Natural killer cell (primary cell): ENCODE measurements at regions not wholly inside any gene's neighbourhood (a gene's known extent, or its start where the extent isn't known, plus 50 kb on each side); places are given as distances from the start of the nearest gene placed in this dataset.

Source experiments
- ATAC-seq, 3 donors: fragments of 150-1000 bp in 2 of 3; fragments of 200-7000 bp in 1 of 3; cut with Tn5 transposase; 1 replicate in 1 of 3; 2 replicates in 2 of 3; pipeline ENCODE4 v1.10.0; 2021; ENCODE audit warnings: mild to moderate bottlenecking in 2 of 3, moderate library complexity in 2 of 3
- DNase-seq, 2 donors: peaks; one replicate each; pipeline versions ENCODE4 v3.0.0 to v3.0.0-alpha.2; 2013 to 2021; ENCODE audit warnings: mixed read lengths in 1 of 2
- H3K27ac ChIP-seq: one replicate; pipeline ENCODE4 v1.5.1; 2013; ENCODE audit warnings: mild to moderate bottlenecking, low read length
- H3K27me3 ChIP-seq: one replicate; pipeline ENCODE4 v1.6.1; 2013; ENCODE audit warnings: low read length; ENCODE audit not compliant: control insufficient read depth, insufficient read depth
- H3K36me3 ChIP-seq: one replicate; pipeline ENCODE4 v1.6.1; 2013; ENCODE audit warnings: low read length; ENCODE audit not compliant: control insufficient read depth, insufficient read depth
- H3K4me1 ChIP-seq: one replicate; pipeline ENCODE4 v1.6.1; 2013; ENCODE audit warnings: low read length; ENCODE audit not compliant: control insufficient read depth, insufficient read depth
- H3K4me3 ChIP-seq: one replicate; pipeline ENCODE4 v1.5.1; 2013; ENCODE audit warnings: low read length
- H3K9me3 ChIP-seq: one replicate; pipeline ENCODE4 v1.6.1; 2013; ENCODE audit warnings: low read length; ENCODE audit not compliant: control insufficient read depth, insufficient read depth
- H3K27ac Mint-ChIP-seq, 2 donors: one replicate each; pipeline ENCODE4 v1.8.0; 2022; ENCODE audit warnings: mild to moderate bottlenecking in 2 of 2, mixed read lengths in 2 of 2, moderate library complexity in 1 of 2
- H3K27me3 Mint-ChIP-seq, 2 donors: one replicate each; pipeline ENCODE4 v1.8.0; 2022; ENCODE audit warnings: low read depth in 2 of 2, mixed read lengths in 2 of 2
- H3K36me3 Mint-ChIP-seq: one replicate; pipeline ENCODE4 v1.8.0; 2022; ENCODE audit warnings: mixed read lengths
- H3K4me1 Mint-ChIP-seq, 2 donors: one replicate each; pipeline ENCODE4 v1.8.0; 2022; ENCODE audit warnings: mixed read lengths in 2 of 2
- H3K4me3 Mint-ChIP-seq: one replicate; pipeline ENCODE4 v1.8.0; 2022; ENCODE audit warnings: mild to moderate bottlenecking, moderate library complexity, mixed read lengths
- H3K9me3 Mint-ChIP-seq, 2 donors: one replicate each; pipeline ENCODE4 v1.8.0; 2022; ENCODE audit warnings: mixed read lengths in 2 of 2
- WGBS: methylation state at CpG from one replicate; pipeline ENCODE4 v1.1.7; 2013; ENCODE audit warnings: missing lambda C conversion rate; ENCODE audit not compliant: insufficient coverage; 5-methylcytosine and 5-hydroxymethylcytosine counted together
- intact Hi-C: fragments of 100-400 bp; cut with micrococcal nuclease; formaldehyde crosslinking; loops from one replicate; pipeline ENCODE4 v1.14.2; 2022
- TF ChIP-seq, protein P1 (sequence below): fragments of 200-600 bp; IDR thresholded peaks from one replicate; pipeline ENCODE4 v1.8.0; 2022; ENCODE audit warnings: antibody characterized with exemption

DNA sequence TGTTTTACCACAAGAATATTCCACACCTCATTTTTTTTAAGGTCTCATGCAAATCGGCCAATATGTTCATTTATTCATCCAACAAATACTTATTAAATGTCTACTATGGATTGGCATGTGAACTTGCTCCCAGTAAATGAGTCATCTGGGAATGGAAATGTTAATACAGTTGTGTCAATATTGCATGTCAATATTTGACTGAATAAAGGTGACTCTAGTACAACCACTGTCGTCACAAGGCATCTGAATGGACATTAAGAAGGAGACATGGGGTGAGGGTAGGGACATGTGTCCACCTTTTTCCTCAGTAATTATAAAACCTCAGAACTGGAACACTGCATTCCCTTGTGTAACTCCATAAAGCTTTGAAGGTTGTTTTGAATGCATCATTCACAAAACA, 365.4 kb downstream of the ADCYAP1 start:
- Mint-ChIP-seq H3K27ac (no peak overlapping the region), H3K27me3 (no peaks in the 10 kb centered on the region), H3K9me3 (peaks cover 9 to 11% of the 10 kb centered on the region in 2 donors), H3K36me3 (peaks cover 5% of the 10 kb centered on the region), H3K4me1 (no peaks in the 10 kb centered on the region), H3K4me3 (no peak overlapping the region)
- TF ChIP-seq, protein P1, sequence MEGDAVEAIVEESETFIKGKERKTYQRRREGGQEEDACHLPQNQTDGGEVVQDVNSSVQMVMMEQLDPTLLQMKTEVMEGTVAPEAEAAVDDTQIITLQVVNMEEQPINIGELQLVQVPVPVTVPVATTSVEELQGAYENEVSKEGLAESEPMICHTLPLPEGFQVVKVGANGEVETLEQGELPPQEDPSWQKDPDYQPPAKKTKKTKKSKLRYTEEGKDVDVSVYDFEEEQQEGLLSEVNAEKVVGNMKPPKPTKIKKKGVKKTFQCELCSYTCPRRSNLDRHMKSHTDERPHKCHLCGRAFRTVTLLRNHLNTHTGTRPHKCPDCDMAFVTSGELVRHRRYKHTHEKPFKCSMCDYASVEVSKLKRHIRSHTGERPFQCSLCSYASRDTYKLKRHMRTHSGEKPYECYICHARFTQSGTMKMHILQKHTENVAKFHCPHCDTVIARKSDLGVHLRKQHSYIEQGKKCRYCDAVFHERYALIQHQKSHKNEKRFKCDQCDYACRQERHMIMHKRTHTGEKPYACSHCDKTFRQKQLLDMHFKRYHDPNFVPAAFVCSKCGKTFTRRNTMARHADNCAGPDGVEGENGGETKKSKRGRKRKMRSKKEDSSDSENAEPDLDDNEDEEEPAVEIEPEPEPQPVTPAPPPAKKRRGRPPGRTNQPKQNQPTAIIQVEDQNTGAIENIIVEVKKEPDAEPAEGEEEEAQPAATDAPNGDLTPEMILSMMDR, result no peak
- Histone ChIP-seq H3K9me3 (no peaks in the 10 kb centered on the region), H3K27me3 (no peaks in the 10 kb centered on the region), H3K36me3 (no peaks in the 10 kb centered on the region), H3K27ac (no peak overlapping the region), H3K4me3 (no peak overlapping the region), H3K4me1 (no peaks in the 10 kb centered on the region)
- intact Hi-C loops, result no loop called here
- 100% methylated on average over 1 of the region's 2 CpGs for WGBS
- ATAC-seq (no peak), DNase-seq (no peak)

DNA sequence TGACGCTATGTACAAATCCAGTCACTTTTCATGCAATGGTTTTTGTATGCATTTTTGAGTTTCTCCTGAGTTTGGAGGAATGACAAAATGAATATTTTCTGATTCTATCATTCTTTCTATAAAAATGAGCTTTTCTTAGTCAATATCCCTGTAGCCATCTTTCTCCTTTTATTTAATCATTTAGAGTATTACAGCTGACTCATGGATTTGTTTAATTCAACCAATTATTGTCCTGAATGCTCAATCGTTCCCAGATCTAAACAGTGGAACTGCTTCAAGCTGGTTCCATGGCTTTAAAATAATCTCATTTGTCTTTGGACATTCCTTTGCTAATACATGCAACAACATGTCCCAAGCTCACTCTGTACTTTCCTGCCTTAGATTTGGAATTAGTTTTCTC, 368.8 kb downstream of the ADCYAP1 start:
- WGBS, result 81% methylated on average over 2 of the region's 2 CpGs
- TF ChIP-seq, protein P1, result no peak
- H3K36me3 Mint-ChIP-seq, result peaks cover 5% of the 10 kb centered on the region
- H3K4me1 Mint-ChIP-seq, result no peaks in the 10 kb centered on the region
- ATAC-seq, result no peak
- Histone ChIP-seq H3K36me3 (no peaks in the 10 kb centered on the region), H3K27me3 (no peaks in the 10 kb centered on the region), H3K4me1 (no peaks in the 10 kb centered on the region), H3K4me3 (no peak overlapping the region), H3K9me3 (peaks cover 4% of the 10 kb centered on the region), H3K27ac (no peak overlapping the region)
- H3K9me3 Mint-ChIP-seq, result peaks cover 11 to 16% of the 10 kb centered on the region in 2 donors
- DNase-seq, result no peak
- no peak overlapping the region for H3K4me3 Mint-ChIP-seq
- no peaks in the 10 kb centered on the region for H3K27me3 Mint-ChIP-seq
- H3K27ac Mint-ChIP-seq, result no peak overlapping the region
- intact Hi-C loops, result no loop called here

DNA sequence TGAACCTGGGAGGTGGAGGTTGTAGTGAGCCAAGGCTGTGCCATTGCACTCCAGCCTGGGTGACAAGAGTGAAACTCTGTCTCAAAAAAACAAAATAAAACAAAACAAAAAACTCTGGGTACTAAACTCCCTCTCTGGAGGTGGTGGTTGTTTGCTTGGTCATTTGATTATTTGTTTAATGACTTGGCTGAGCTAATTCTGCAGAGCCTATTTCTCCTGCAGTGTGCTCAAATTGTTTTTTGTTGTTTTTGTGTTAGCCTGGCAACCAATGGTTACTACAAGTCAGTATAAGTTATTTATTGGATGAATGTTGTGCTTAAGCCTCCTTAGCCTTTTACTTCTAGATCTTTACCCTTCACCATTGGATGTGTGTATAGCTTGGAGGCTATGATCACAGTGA, 387.5 kb downstream of the ADCYAP1 start:
- DNase-seq (no peak), ATAC-seq (no peak)
- H3K4me1 ChIP-seq, result no peaks in the 10 kb centered on the region
- TF ChIP-seq, protein P1, result no peak
- intact Hi-C loops, result no loop called here
- Mint-ChIP-seq H3K4me1 (no peaks in the 10 kb centered on the region), H3K27ac (no peak overlapping the region), H3K27me3 (no peaks in the 10 kb centered on the region), H3K4me3 (no peak overlapping the region), H3K9me3 (peaks cover 7 to 24% of the 10 kb centered on the region in 2 donors), H3K36me3 (no peaks in the 10 kb centered on the region)
- H3K36me3 ChIP-seq, result no peaks in the 10 kb centered on the region
- no peak overlapping the region for H3K27ac ChIP-seq
- H3K27me3 ChIP-seq, result no peaks in the 10 kb centered on the region
- H3K9me3 ChIP-seq, result no peaks in the 10 kb centered on the region
- H3K4me3 ChIP-seq, result no peak overlapping the region

DNA sequence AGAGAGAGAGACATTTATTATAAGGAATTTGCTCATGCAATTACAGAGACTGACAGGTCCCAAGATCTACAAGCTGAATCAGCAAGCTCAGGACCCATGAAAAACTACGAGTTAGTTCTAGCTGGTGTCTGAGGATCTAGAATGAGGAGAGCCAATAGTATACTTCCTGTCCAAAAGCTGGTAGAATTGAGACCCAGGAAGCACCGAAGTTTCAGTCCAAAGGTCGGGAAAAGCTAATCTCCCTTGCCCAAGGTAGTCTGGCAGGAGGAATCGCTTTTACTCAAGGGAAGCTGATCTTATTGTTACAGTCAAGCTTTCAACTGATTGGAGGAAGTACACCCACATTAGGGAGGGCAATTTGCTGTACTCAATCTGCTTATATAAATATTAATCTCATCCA, 389.6 kb downstream of the ADCYAP1 start:
- Histone ChIP-seq H3K4me3 (no peak overlapping the region), H3K27me3 (no peaks in the 10 kb centered on the region), H3K27ac (no peak overlapping the region), H3K36me3 (no peaks in the 10 kb centered on the region), H3K9me3 (no peaks in the 10 kb centered on the region), H3K4me1 (no peaks in the 10 kb centered on the region)
- H3K9me3 Mint-ChIP-seq, result peaks cover 12 to 21% of the 10 kb centered on the region in 2 donors
- no peaks in the 10 kb centered on the region for H3K4me1 Mint-ChIP-seq
- intact Hi-C loops, result no loop called here
- H3K4me3 Mint-ChIP-seq, result no peak overlapping the region
- TF ChIP-seq, protein P1, result no peak
- H3K27me3 Mint-ChIP-seq, result no peaks in the 10 kb centered on the region
- H3K36me3 Mint-ChIP-seq, result no peaks in the 10 kb centered on the region
- ATAC-seq (no peak), DNase-seq (no peak)
- H3K27ac Mint-ChIP-seq, result no peak overlapping the region
- 78% methylated on average over 4 of the region's 4 CpGs for WGBS
